ENCODE measurements at regions not wholly inside any gene's neighbourhood (a gene's known extent, or its start where the extent isn't known, plus 50 kb on each side); places are given as distances from the start of the nearest gene placed in this dataset.

GRCh38 chr18:47542551-47542950, 291.1 kb upstream of the SKOR2 start:
- Mint-ChIP-seq H3K27me3 (ENCODE audit: low read depth, poor library complexity) (peaks cover 81% of the 10 kb centered on the region), H3K4me1 (no peaks in the 10 kb centered on the region), H3K27ac (no peak overlapping the region), H3K36me3 (ENCODE audit: low read depth) (no peaks in the 10 kb centered on the region), H3K9me3 (peaks cover 3% of the 10 kb centered on the region), H3K4me3 (no peak overlapping the region)
- no peak for DNase-seq
- TF ChIP-seq, protein P1, sequence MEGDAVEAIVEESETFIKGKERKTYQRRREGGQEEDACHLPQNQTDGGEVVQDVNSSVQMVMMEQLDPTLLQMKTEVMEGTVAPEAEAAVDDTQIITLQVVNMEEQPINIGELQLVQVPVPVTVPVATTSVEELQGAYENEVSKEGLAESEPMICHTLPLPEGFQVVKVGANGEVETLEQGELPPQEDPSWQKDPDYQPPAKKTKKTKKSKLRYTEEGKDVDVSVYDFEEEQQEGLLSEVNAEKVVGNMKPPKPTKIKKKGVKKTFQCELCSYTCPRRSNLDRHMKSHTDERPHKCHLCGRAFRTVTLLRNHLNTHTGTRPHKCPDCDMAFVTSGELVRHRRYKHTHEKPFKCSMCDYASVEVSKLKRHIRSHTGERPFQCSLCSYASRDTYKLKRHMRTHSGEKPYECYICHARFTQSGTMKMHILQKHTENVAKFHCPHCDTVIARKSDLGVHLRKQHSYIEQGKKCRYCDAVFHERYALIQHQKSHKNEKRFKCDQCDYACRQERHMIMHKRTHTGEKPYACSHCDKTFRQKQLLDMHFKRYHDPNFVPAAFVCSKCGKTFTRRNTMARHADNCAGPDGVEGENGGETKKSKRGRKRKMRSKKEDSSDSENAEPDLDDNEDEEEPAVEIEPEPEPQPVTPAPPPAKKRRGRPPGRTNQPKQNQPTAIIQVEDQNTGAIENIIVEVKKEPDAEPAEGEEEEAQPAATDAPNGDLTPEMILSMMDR (IDR thresholded peaks at IDR 0.05) = no peak

DNA sequence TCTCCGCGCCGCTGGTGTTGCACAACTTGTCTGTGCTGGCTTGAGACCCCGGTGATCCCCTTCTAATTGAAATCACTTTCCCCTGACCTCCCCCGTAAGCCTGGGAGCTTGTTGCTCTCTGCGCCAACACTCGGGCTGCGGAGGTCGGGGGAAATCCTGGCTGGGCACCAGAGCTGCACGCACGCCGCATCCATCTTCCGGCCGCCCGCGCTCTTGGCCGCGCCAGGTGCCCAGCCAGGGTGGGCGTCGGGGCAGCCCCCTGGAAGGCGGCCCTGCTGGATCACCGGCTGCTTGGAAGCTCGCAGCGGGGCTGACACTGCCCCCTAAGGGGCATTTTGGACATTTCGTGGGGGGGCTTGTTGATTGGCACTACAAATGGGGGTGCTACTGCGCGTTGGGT, 280.3 kb upstream of the SKOR2 start:
- H3K4me3 Mint-ChIP-seq = no peak overlapping the region
- no peak overlapping the region for H3K27ac Mint-ChIP-seq
- H3K4me1 Mint-ChIP-seq = no peaks in the 10 kb centered on the region

GRCh38 chr18:47530695-47531094, 279.2 kb upstream of the SKOR2 start:
- Mint-ChIP-seq H3K27me3 (ENCODE audit: low read depth, poor library complexity) (peaks cover 50% of the 10 kb centered on the region), H3K4me3 (no peak overlapping the region), H3K4me1 (no peaks in the 10 kb centered on the region), H3K36me3 (ENCODE audit: low read depth) (no peaks in the 10 kb centered on the region), H3K9me3 (no peaks in the 10 kb centered on the region), H3K27ac (no peak overlapping the region)
- TF ChIP-seq, protein P1 (IDR thresholded peaks at IDR 0.05) = no peak
- DNase-seq = no peak

More for the DNA sequence above, 280.3 kb upstream of the SKOR2 start:
- Mint-ChIP-seq H3K9me3 (no peaks in the 10 kb centered on the region), H3K27me3 (ENCODE audit: low read depth, poor library complexity) (peaks cover 59% of the 10 kb centered on the region), H3K36me3 (ENCODE audit: low read depth) (no peaks in the 10 kb centered on the region)
- DNase-seq = peak; percentile 32
- TF ChIP-seq, protein P1 (IDR thresholded peaks at IDR 0.05) = peak; percentile 26

DNA sequence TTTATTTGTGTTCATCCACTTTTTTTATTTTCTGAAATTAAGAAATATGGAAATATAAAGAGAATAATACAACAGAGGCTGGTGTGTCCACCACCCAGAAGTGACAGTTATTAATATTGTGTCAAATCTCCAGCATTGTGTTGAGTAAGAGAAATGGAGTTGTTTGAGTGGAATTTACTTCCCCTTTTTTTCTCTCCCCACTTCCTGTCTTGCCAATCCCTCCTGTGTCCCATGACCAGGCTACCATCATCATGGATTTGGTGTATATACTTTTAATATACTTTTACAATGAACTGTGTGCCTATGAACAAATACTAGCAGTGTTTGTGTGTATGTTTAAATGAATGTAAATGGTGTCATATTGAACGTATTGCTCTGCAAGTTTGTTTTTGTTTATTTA, 276.9 kb upstream of the SKOR2 start:
- TF ChIP-seq, protein P1 (IDR thresholded peaks at IDR 0.05) = no peak
- Mint-ChIP-seq H3K27ac (no peak overlapping the region), H3K27me3 (ENCODE audit: low read depth, poor library complexity) (peaks cover 48% of the 10 kb centered on the region), H3K36me3 (ENCODE audit: low read depth) (no peaks in the 10 kb centered on the region), H3K4me1 (no peaks in the 10 kb centered on the region), H3K4me3 (no peak overlapping the region), H3K9me3 (no peaks in the 10 kb centered on the region)
- no peak for DNase-seq

- Mint-ChIP-seq H3K27ac (no peak overlapping the region), H3K27me3 (ENCODE audit: low read depth, poor library complexity) (peaks cover 43% of the 10 kb centered on the region), H3K9me3 (no peaks in the 10 kb centered on the region), H3K4me3 (no peak overlapping the region), H3K4me1 (no peaks in the 10 kb centered on the region), H3K36me3 (ENCODE audit: low read depth) (no peaks in the 10 kb centered on the region)
- no peak for DNase-seq
- TF ChIP-seq, protein P1 (IDR thresholded peaks at IDR 0.05) = no peak
These were observed 274.7 kb upstream of the SKOR2 start for GRCh38 chr18:47526147-47526546.

GRCh38 chr18:47522359-47522758, 270.9 kb upstream of the SKOR2 start:
- Mint-ChIP-seq H3K36me3 (ENCODE audit: low read depth) (no peaks in the 10 kb centered on the region), H3K9me3 (no peaks in the 10 kb centered on the region), H3K27ac (no peak overlapping the region), H3K4me1 (no peaks in the 10 kb centered on the region), H3K27me3 (ENCODE audit: low read depth, poor library complexity) (peaks cover 16% of the 10 kb centered on the region), H3K4me3 (no peak overlapping the region)
- TF ChIP-seq, protein P1 (IDR thresholded peaks at IDR 0.05) = no peak
- no peak for DNase-seq
